ENCODE measurements at regions not wholly inside any gene's neighbourhood (a gene's known extent, or its start where the extent isn't known, plus 50 kb on each side); places are given as distances from the start of the nearest gene placed in this dataset.
"Not testable (repeated sequence)": the region's sequence is repeated elsewhere in the genome, so short reads cannot be mapped to it uniquely, and the experiment has no call there.

DNA sequence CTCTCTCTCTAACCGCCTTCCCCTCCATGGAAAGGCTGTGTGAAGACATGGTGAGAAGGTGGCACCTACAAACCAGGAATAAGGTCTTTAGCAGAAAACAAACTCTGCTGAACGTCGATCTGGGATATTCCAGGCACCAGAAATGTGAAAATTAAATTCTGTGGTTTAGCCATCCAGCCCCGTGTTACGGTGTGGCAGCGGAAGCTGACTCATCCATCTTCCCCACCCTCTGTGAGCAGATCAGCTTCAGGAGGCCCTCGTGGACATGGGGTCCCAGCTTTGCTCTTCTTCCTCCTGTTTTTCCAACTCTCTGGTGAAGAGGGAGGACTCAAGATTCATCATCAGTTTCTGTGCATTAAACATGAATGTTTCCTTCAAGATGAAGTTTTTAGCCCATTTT is 1164.8 kb downstream of the RPIA start:
- H3K79me1 ChIP-seq (ENCODE audit: low read length); H3K4me1 ChIP-seq (ENCODE audit: control insufficient read depth, low read depth, low read length); H3K4me2 ChIP-seq (ENCODE audit: low read length); H3K79me2 ChIP-seq (ENCODE audit: control insufficient read depth, insufficient read depth, low read length); H4K5ac ChIP-seq (ENCODE audit: low read length); H3K27ac ChIP-seq (ENCODE audit: low read depth, low read length); H3K9ac ChIP-seq (ENCODE audit: low read length); H3K4ac ChIP-seq (ENCODE audit: low read depth, low read length); H3K56ac ChIP-seq (ENCODE audit: low read length); H3K36me3 ChIP-seq (ENCODE audit: control insufficient read depth, insufficient read depth, low read length); H2BK15ac ChIP-seq (replicated peaks; ENCODE audit: low read depth); H3K4me3 ChIP-seq (ENCODE audit: low read length); H2BK120ac ChIP-seq (ENCODE audit: low read depth, low read length); H3K23ac ChIP-seq (ENCODE audit: low read length); H3K18ac ChIP-seq (ENCODE audit: low read length); H2BK5ac ChIP-seq (ENCODE audit: low read length); H2AK5ac ChIP-seq (ENCODE audit: low read length); H3K27me3 ChIP-seq (ENCODE audit: insufficient read depth, low read length, poor library complexity); H4K8ac ChIP-seq (ENCODE audit: low read depth, low read length); DNase-seq: not testable (repeated sequence)
- no CpG with 5 or more reads among the region's 7 CpGs for WGBS (ENCODE audit: extremely low coverage, insufficient coverage, low lambda C conversion rate)

DNA sequence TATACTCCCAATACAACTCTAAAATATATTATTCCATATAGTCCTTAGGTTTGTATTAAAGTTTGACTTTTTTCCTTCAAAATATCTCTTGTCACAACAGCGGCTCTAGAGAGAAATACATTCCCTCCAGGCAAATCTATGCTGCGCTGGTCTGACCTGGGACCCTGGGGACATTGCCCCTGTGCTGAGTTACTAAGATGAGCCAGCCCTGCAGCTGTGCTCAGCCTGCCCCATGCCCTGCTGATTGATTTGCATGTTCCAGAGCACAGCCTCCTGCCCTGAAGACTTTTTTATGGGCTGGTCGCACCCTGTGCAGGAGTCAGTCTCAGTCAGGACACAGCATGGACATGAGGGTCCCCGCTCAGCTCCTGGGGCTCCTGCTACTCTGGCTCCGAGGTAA is 1170.7 kb downstream of the RPIA start:
- H3K4me1 ChIP-seq (ENCODE audit: control insufficient read depth, low read depth, low read length); H3K4me2 ChIP-seq (ENCODE audit: low read length); H3K23ac ChIP-seq (ENCODE audit: low read length); H3K27ac ChIP-seq (ENCODE audit: low read depth, low read length); H2BK120ac ChIP-seq (ENCODE audit: low read depth, low read length); H3K56ac ChIP-seq (ENCODE audit: low read length); H2BK5ac ChIP-seq (ENCODE audit: low read length); H4K5ac ChIP-seq (ENCODE audit: low read length); H3K36me3 ChIP-seq (ENCODE audit: control insufficient read depth, insufficient read depth, low read length); H2AK5ac ChIP-seq (ENCODE audit: low read length); DNase-seq; H3K18ac ChIP-seq (ENCODE audit: low read length); H3K4ac ChIP-seq (ENCODE audit: low read depth, low read length); H3K4me3 ChIP-seq (ENCODE audit: low read length); H2BK15ac ChIP-seq (replicated peaks; ENCODE audit: low read depth); H4K8ac ChIP-seq (ENCODE audit: low read depth, low read length); H3K79me1 ChIP-seq (ENCODE audit: low read length); H3K79me2 ChIP-seq (ENCODE audit: control insufficient read depth, insufficient read depth, low read length); H3K27me3 ChIP-seq (ENCODE audit: insufficient read depth, low read length, poor library complexity); H3K9ac ChIP-seq (ENCODE audit: low read length): not testable (repeated sequence)
- no CpG with 5 or more reads among the region's 5 CpGs for WGBS (ENCODE audit: extremely low coverage, insufficient coverage, low lambda C conversion rate)

DNA sequence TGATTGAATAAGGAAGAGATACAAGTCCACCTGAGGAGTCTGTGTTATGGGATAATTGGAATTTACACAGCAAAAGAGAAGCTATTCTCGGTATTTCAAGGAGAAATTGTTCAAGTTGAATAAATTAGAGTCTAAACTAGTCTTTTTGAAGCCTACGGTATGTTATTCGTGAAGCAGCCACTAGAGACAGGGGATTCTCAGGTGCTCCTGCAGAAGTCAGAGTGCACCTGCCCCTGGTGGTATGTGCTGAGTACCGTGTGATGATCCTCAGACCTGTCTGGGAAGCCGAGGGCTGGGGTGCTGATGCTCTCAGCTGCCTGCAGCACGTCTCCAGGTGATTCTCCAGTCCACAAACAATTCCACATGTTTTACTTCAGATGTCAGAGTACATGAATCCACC is 1171.7 kb downstream of the RPIA start:
- not testable (repeated sequence) for H3K23ac ChIP-seq (ENCODE audit: low read length); H3K79me2 ChIP-seq (ENCODE audit: control insufficient read depth, insufficient read depth, low read length); DNase-seq; H3K36me3 ChIP-seq (ENCODE audit: control insufficient read depth, insufficient read depth, low read length); H3K4me3 ChIP-seq (ENCODE audit: low read length); H2AK5ac ChIP-seq (ENCODE audit: low read length); H3K18ac ChIP-seq (ENCODE audit: low read length); H2BK5ac ChIP-seq (ENCODE audit: low read length); H2BK120ac ChIP-seq (ENCODE audit: low read depth, low read length); H3K9ac ChIP-seq (ENCODE audit: low read length); H3K4ac ChIP-seq (ENCODE audit: low read depth, low read length); H3K27ac ChIP-seq (ENCODE audit: low read depth, low read length); H3K27me3 ChIP-seq (ENCODE audit: insufficient read depth, low read length, poor library complexity); H3K4me1 ChIP-seq (ENCODE audit: control insufficient read depth, low read depth, low read length); H3K4me2 ChIP-seq (ENCODE audit: low read length); H4K8ac ChIP-seq (ENCODE audit: low read depth, low read length); H4K5ac ChIP-seq (ENCODE audit: low read length); H2BK15ac ChIP-seq (replicated peaks; ENCODE audit: low read depth); H3K56ac ChIP-seq (ENCODE audit: low read length); H3K79me1 ChIP-seq (ENCODE audit: low read length)
- WGBS (ENCODE audit: extremely low coverage, insufficient coverage, low lambda C conversion rate), result no CpG with 5 or more reads among the region's 6 CpGs

DNA sequence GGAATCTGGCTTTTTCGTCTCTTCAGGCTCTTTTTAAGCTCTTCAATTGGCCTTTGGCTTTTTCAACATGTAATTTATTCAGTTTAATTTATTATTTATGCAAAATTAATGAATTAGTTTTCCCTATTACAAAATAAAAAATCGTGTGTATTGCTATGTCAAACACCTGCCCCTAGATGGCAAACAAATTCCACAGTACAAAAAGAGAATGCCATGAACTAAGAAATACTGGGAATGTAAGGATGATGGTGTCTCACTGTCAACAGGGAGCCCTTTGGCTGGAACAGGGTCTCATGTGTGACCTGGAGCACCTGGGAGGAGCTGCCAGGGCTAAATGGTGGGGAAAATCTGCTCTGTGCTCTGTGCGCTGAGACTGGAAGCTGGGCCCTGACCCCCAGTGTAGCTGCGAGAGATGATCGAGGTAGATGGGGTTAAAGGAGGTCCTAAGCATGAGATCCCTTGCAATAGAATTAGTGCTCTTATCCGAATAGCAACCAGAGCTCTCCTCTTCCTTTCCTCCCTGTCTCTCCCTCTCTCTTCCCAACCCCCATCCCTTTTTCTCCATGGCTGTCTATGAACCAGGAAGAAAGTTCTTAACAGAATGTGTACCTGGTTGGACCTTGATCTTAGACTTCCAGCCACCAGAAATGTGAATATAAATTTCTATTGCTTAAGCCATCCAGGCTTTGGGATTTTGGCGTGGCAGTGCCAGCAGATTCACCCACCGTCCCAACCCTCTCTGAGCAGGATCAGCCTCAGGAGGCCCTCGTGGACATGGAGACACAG is 1183.5 kb downstream of the RPIA start:
- H3K4me1 ChIP-seq (ENCODE audit: control insufficient read depth, low read depth, low read length); H3K36me3 ChIP-seq (ENCODE audit: control insufficient read depth, insufficient read depth, low read length); H3K9ac ChIP-seq (ENCODE audit: low read length); H3K27me3 ChIP-seq (ENCODE audit: insufficient read depth, low read length, poor library complexity); H3K56ac ChIP-seq (ENCODE audit: low read length); H3K4me3 ChIP-seq (ENCODE audit: low read length); H4K8ac ChIP-seq (ENCODE audit: low read depth, low read length); H3K23ac ChIP-seq (ENCODE audit: low read length); DNase-seq; H3K27ac ChIP-seq (ENCODE audit: low read depth, low read length); H3K79me1 ChIP-seq (ENCODE audit: low read length); H3K4me2 ChIP-seq (ENCODE audit: low read length); H3K18ac ChIP-seq (ENCODE audit: low read length); H2AK5ac ChIP-seq (ENCODE audit: low read length); H2BK120ac ChIP-seq (ENCODE audit: low read depth, low read length); H4K5ac ChIP-seq (ENCODE audit: low read length); H2BK5ac ChIP-seq (ENCODE audit: low read length); H2BK15ac ChIP-seq (replicated peaks; ENCODE audit: low read depth); H3K79me2 ChIP-seq (ENCODE audit: control insufficient read depth, insufficient read depth, low read length); H3K4ac ChIP-seq (ENCODE audit: low read depth, low read length): not testable (repeated sequence)
- whole genome bisulfite sequencing (ENCODE audit: extremely low coverage, insufficient coverage, low lambda C conversion rate), result no CpG with 5 or more reads among the region's 9 CpGs

DNA sequence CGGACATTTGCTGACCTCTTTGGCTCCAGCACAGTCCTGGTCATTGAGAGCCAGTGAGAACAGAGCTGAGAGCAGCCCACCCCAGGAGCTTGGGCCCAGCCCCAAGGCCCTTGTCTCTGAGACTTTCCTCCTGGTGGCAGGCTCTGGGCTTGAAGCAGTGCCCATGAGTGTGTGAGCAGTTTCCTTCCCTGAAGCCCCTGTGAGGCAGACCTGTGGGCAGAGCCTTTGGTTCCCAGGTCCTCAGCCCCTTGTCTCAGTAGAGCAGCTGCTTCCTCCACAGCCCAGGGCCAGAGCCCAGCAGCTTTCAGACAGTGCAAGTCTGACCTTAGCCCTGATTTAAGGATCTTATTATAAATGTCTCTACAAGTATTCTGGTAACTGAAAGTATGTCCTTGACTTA is 1185.0 kb downstream of the RPIA start:
- not testable (repeated sequence) for H2BK15ac ChIP-seq (replicated peaks; ENCODE audit: low read depth); DNase-seq; H2BK5ac ChIP-seq (ENCODE audit: low read length); H2AK5ac ChIP-seq (ENCODE audit: low read length); H3K36me3 ChIP-seq (ENCODE audit: control insufficient read depth, insufficient read depth, low read length); H3K79me1 ChIP-seq (ENCODE audit: low read length); H3K4me1 ChIP-seq (ENCODE audit: control insufficient read depth, low read depth, low read length); H3K4me3 ChIP-seq (ENCODE audit: low read length); H4K8ac ChIP-seq (ENCODE audit: low read depth, low read length); H3K23ac ChIP-seq (ENCODE audit: low read length); H3K27me3 ChIP-seq (ENCODE audit: insufficient read depth, low read length, poor library complexity); H3K27ac ChIP-seq (ENCODE audit: low read depth, low read length); H4K5ac ChIP-seq (ENCODE audit: low read length); H3K79me2 ChIP-seq (ENCODE audit: control insufficient read depth, insufficient read depth, low read length); H3K4ac ChIP-seq (ENCODE audit: low read depth, low read length); H3K9ac ChIP-seq (ENCODE audit: low read length); H3K56ac ChIP-seq (ENCODE audit: low read length); H2BK120ac ChIP-seq (ENCODE audit: low read depth, low read length); H3K4me2 ChIP-seq (ENCODE audit: low read length); H3K18ac ChIP-seq (ENCODE audit: low read length)
- WGBS (ENCODE audit: extremely low coverage, insufficient coverage, low lambda C conversion rate), result no CpG with 5 or more reads among the region's 1 CpG

DNA sequence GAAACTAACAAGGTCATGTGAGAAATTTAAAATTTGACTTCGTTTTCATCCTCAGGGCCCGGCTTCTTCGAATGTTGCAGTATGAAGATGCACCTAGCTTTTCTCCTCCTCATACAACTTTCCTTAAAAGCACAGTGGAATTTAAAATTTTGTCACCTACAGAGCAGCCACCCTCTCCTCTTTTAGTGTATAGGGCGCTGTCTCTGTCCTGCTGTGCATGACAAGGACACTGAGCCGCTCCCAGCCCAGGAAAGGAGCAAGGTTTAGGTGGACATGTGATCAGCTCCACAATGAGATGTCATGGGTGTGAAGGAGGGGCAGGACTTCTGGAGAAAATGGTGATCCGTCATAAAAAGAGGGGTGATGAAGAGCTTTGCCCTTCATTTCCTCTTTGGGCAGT is 1185.4 kb downstream of the RPIA start:
- not testable (repeated sequence) for H3K4me3 ChIP-seq (ENCODE audit: low read length); H3K36me3 ChIP-seq (ENCODE audit: control insufficient read depth, insufficient read depth, low read length); H2AK5ac ChIP-seq (ENCODE audit: low read length); H2BK120ac ChIP-seq (ENCODE audit: low read depth, low read length); H3K23ac ChIP-seq (ENCODE audit: low read length); H3K79me2 ChIP-seq (ENCODE audit: control insufficient read depth, insufficient read depth, low read length); H3K9ac ChIP-seq (ENCODE audit: low read length); H3K79me1 ChIP-seq (ENCODE audit: low read length); H4K5ac ChIP-seq (ENCODE audit: low read length); H3K56ac ChIP-seq (ENCODE audit: low read length); H2BK15ac ChIP-seq (replicated peaks; ENCODE audit: low read depth); H4K8ac ChIP-seq (ENCODE audit: low read depth, low read length); H3K4me1 ChIP-seq (ENCODE audit: control insufficient read depth, low read depth, low read length); H3K4ac ChIP-seq (ENCODE audit: low read depth, low read length); H3K18ac ChIP-seq (ENCODE audit: low read length); DNase-seq; H2BK5ac ChIP-seq (ENCODE audit: low read length); H3K4me2 ChIP-seq (ENCODE audit: low read length); H3K27ac ChIP-seq (ENCODE audit: low read depth, low read length); H3K27me3 ChIP-seq (ENCODE audit: insufficient read depth, low read length, poor library complexity)
- no CpG with 5 or more reads among the region's 6 CpGs for WGBS (ENCODE audit: extremely low coverage, insufficient coverage, low lambda C conversion rate)

All from mesendoderm (in vitro differentiated cells).